GM12892 (cell line): ENCODE measurements at regions not wholly inside any gene's neighbourhood (a gene's known extent, or its start where the extent isn't known, plus 50 kb on each side); places are given as distances from the start of the nearest gene placed in this dataset.

Experiments used
- POLR2A ChIP-seq: IDR thresholded peaks from 2 replicates; pipeline ENCODE4 v1.6.1; 2011; ENCODE audit warnings: low read depth, low read length, control low read depth
- POLR2AphosphoS5 ChIP-seq: IDR thresholded peaks from 2 replicates; pipeline ENCODE4 v1.6.1; 2011; ENCODE audit warnings: low read depth, low read length, control low read depth
- TAF1 ChIP-seq: IDR thresholded peaks from 2 replicates; pipeline ENCODE4 v1.6.1; 2011; ENCODE audit warnings: low read depth, mild to moderate bottlenecking, control low read depth, low read length, borderline replicate concordance

DNA sequence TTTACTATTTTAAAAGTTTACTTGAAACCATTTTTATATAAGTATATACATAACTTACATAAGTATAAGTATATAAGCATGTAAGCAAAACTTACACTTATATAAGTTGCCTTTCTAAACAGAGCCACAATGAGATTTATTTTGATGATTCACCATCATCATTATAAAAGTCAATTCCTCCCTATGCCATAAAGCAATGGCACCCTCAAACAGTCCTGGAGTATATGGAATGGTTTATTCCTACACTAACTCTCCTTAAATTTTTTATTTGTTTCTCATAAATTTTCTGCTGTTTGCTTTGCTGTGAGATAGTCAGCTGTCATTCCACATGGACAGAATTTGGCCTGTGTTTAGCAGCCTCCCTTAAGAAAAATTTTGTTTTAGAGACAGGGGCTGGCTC, 114.2 kb downstream of the NAB1 start:
- TF ChIP-seq POLR2AphosphoS5 (no peak), POLR2A (no peak), TAF1 (no peak)
